ENCODE measurements at regions not wholly inside any gene's neighbourhood (a gene's known extent, or its start where the extent isn't known, plus 50 kb on each side); places are given as distances from the start of the nearest gene placed in this dataset.
"Not testable (repeated sequence)": the region's sequence is repeated elsewhere in the genome, so short reads cannot be mapped to it uniquely, and the experiment has no call there.

GRCh38 chr4:154982187-154983047 lies 201.3 kb downstream of the RBM46 start:
- peak; percentile 45 for DNase-seq (ENCODE audit: low spot score)

GRCh38 chr4:154983714-154984113 lies 202.6 kb downstream of the RBM46 start:
- no peak for DNase-seq (ENCODE audit: low spot score)

- DNase-seq (ENCODE audit: low spot score) = no peak
Measured at GRCh38 chr4:154984148-154984547, 203.1 kb downstream of the RBM46 start.

- no peak for DNase-seq (ENCODE audit: low spot score)
Measured at GRCh38 chr4:154984616-154985015, 203.5 kb downstream of the RBM46 start.

- DNase-seq (ENCODE audit: low spot score) = no peak
Measured at GRCh38 chr4:154985673-154986072, 204.6 kb downstream of the RBM46 start.

GRCh38 chr4:154988511-154988910 lies 207.4 kb downstream of the RBM46 start:
- DNase-seq (ENCODE audit: low spot score) = no peak

- DNase-seq (ENCODE audit: low spot score) = no peak
Measured at GRCh38 chr4:154989511-154989910, 208.4 kb downstream of the RBM46 start.

GRCh38 chr4:154997866-154998265 lies 210.6 kb upstream of the NPY2R start:
- not testable (repeated sequence) for DNase-seq (ENCODE audit: low spot score)

- no peak for DNase-seq (ENCODE audit: low spot score)
Measured at GRCh38 chr4:154998284-154998683, 210.2 kb upstream of the NPY2R start.

GRCh38 chr4:154998773-154999172 lies 209.7 kb upstream of the NPY2R start:
- no peak for DNase-seq (ENCODE audit: low spot score)

- no peak for DNase-seq (ENCODE audit: low spot score)
Measured at GRCh38 chr4:154999950-155000578, 208.4 kb upstream of the NPY2R start.

- DNase-seq (ENCODE audit: low spot score) = no peak
Measured at GRCh38 chr4:155001251-155001650, 207.2 kb upstream of the NPY2R start.

GRCh38 chr4:155005395-155006090 lies 202.9 kb upstream of the NPY2R start:
- DNase-seq (ENCODE audit: low spot score) = no peak

- DNase-seq (ENCODE audit: low spot score) = no peak
Measured at GRCh38 chr4:155007660-155008176, 200.7 kb upstream of the NPY2R start.

GRCh38 chr4:155008389-155008788 lies 200.0 kb upstream of the NPY2R start:
- DNase-seq (ENCODE audit: low spot score) = no peak

GRCh38 chr4:155009288-155009687 lies 199.1 kb upstream of the NPY2R start:
- no peak for DNase-seq (ENCODE audit: low spot score)

- no peak for DNase-seq (ENCODE audit: low spot score)
Measured at GRCh38 chr4:155010376-155010775, 198.1 kb upstream of the NPY2R start.

GRCh38 chr4:155011163-155011780 lies 197.2 kb upstream of the NPY2R start:
- DNase-seq (ENCODE audit: low spot score) = no peak

- DNase-seq (ENCODE audit: low spot score) = no peak
Measured at GRCh38 chr4:155012469-155012868, 196.0 kb upstream of the NPY2R start.

GRCh38 chr4:155017426-155017825 lies 191.0 kb upstream of the NPY2R start:
- no peak for DNase-seq (ENCODE audit: low spot score)

GRCh38 chr4:155025762-155026457 lies 182.5 kb upstream of the NPY2R start:
- no peak for DNase-seq (ENCODE audit: low spot score)

All from ureter (tissue), 1 donor.